Lower leg skin (tissue), 3 donors: ENCODE measurements at regions not wholly inside any gene's neighbourhood (a gene's known extent, or its start where the extent isn't known, plus 50 kb on each side); places are given as distances from the start of the nearest gene placed in this dataset.
"Not testable (repeated sequence)": the region's sequence is repeated elsewhere in the genome, so short reads cannot be mapped to it uniquely, and the experiment has no call there.

Source experiments
- POLR2A ChIP-seq, 2 donors: fragments of 450-650 bp; IDR thresholded peaks; one replicate each; pipeline ENCODE4 v1.6.1; 2016 to 2017; ENCODE audit warnings: antibody characterized with exemption in 2 of 2, mild to moderate bottlenecking in 1 of 2, moderate library complexity in 1 of 2
- TF ChIP-seq, protein P1 (sequence below), 3 donors: fragments of 450-650 bp; IDR thresholded peaks; one replicate each; pipeline ENCODE4 v1.5.1; 2016; ENCODE audit warnings: antibody characterized with exemption in 3 of 3, mild to moderate bottlenecking in 3 of 3, moderate library complexity in 2 of 3

DNA sequence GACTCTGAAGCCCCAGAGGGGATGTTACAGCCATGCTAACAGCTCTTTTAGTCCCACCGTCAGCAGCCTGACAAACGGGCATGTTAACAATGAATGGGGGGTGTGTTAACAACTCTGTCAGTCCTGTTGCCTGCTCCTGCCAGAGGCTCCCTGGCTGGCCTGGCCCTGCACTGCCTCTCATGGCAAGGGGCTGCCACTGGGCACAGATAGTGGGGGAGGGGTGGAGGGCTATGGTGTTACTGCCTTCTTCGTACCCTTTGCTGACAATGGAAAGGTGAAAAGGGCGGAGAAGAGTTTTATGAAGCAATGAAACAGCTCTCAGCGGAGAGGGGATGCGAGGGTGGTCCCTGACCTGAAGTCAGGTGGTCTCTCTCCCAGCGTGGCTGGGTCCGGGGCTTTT, 125.9 kb upstream of the ZNF658 start:
- TF ChIP-seq, protein P1, sequence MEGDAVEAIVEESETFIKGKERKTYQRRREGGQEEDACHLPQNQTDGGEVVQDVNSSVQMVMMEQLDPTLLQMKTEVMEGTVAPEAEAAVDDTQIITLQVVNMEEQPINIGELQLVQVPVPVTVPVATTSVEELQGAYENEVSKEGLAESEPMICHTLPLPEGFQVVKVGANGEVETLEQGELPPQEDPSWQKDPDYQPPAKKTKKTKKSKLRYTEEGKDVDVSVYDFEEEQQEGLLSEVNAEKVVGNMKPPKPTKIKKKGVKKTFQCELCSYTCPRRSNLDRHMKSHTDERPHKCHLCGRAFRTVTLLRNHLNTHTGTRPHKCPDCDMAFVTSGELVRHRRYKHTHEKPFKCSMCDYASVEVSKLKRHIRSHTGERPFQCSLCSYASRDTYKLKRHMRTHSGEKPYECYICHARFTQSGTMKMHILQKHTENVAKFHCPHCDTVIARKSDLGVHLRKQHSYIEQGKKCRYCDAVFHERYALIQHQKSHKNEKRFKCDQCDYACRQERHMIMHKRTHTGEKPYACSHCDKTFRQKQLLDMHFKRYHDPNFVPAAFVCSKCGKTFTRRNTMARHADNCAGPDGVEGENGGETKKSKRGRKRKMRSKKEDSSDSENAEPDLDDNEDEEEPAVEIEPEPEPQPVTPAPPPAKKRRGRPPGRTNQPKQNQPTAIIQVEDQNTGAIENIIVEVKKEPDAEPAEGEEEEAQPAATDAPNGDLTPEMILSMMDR (IDR thresholded peaks at IDR 0.05), result not testable (repeated sequence)
- not testable (repeated sequence) for TF ChIP-seq POLR2A (IDR thresholded peaks at IDR 0.05)
